Embryonic facial prominence (tissue), 1 donor: ENCODE measurements at regions not wholly inside any gene's neighbourhood (a gene's known extent, or its start where the extent isn't known, plus 50 kb on each side); places are given as distances from the start of the nearest gene placed in this dataset.
"Not testable (repeated sequence)": the region's sequence is repeated elsewhere in the genome, so short reads cannot be mapped to it uniquely, and the experiment has no call there.

Experiments used
- DNase-seq: peaks from one replicate; pipeline ENCODE4 v3.0.0-alpha.2; 2016; ENCODE audit errors: extremely low spot score

GRCh38 chr3:144749536-144750253 is 778.1 kb downstream of the DIPK2A start:
- DNase-seq = not testable (repeated sequence)

GRCh38 chr3:144754076-144754783 is 782.6 kb downstream of the DIPK2A start:
- DNase-seq = no peak

GRCh38 chr3:144756704-144757440 is 785.2 kb downstream of the DIPK2A start:
- DNase-seq = no peak

- no peak for DNase-seq
Observed at GRCh38 chr3:144760831-144761230, 789.2 kb downstream of the DIPK2A start.

- DNase-seq = no peak
Observed at GRCh38 chr3:144762091-144762490, 790.5 kb downstream of the DIPK2A start.

GRCh38 chr3:144763878-144764454 is 792.3 kb downstream of the DIPK2A start:
- no peak for DNase-seq

GRCh38 chr3:144770281-144770680 is 798.7 kb downstream of the DIPK2A start:
- no peak for DNase-seq

- DNase-seq = no peak
Observed at GRCh38 chr3:144770915-144771351, 799.3 kb downstream of the DIPK2A start.

GRCh38 chr3:144771381-144771870 is 799.8 kb downstream of the DIPK2A start:
- no peak for DNase-seq

- DNase-seq = no peak
Observed at GRCh38 chr3:144772372-144772771, 800.7 kb downstream of the DIPK2A start.

GRCh38 chr3:144773350-144773749 is 801.7 kb downstream of the DIPK2A start:
- DNase-seq = no peak

GRCh38 chr3:144774897-144775296 is 803.3 kb downstream of the DIPK2A start:
- no peak for DNase-seq

- DNase-seq = no peak
Observed at GRCh38 chr3:144775551-144775950, 803.9 kb downstream of the DIPK2A start.

GRCh38 chr3:144777906-144778305 is 806.3 kb downstream of the DIPK2A start:
- no peak for DNase-seq

GRCh38 chr3:144791034-144791433 is 819.4 kb downstream of the DIPK2A start:
- no peak for DNase-seq

- no peak for DNase-seq
Observed at GRCh38 chr3:144801890-144802289, 830.3 kb downstream of the DIPK2A start.

GRCh38 chr3:144809380-144809779 is 837.8 kb downstream of the DIPK2A start:
- no peak for DNase-seq

- DNase-seq = no peak
Observed at GRCh38 chr3:144810160-144810559, 838.5 kb downstream of the DIPK2A start.

- DNase-seq = no peak
Observed at GRCh38 chr3:144815655-144816054, 844.0 kb downstream of the DIPK2A start.

GRCh38 chr3:144816323-144816722 is 844.7 kb downstream of the DIPK2A start:
- DNase-seq = no peak

GRCh38 chr3:144818973-144819372 is 847.4 kb downstream of the DIPK2A start:
- no peak for DNase-seq

GRCh38 chr3:144820232-144820631 is 848.6 kb downstream of the DIPK2A start:
- not testable (repeated sequence) for DNase-seq
